ENCODE measurements at regions not wholly inside any gene's neighbourhood (a gene's known extent, or its start where the extent isn't known, plus 50 kb on each side); places are given as distances from the start of the nearest gene placed in this dataset.

GRCh38 chr13:75052616-75053015 lies 429.4 kb downstream of the TBC1D4 start:
- TF ChIP-seq CTCF (IDR thresholded peaks at IDR 0.05; ENCODE audit: low read length) (no peak), EZH2 (IDR thresholded peaks at IDR 0.05; ENCODE audit: borderline replicate concordance, low read length) (no peak)

Measured in OCI-LY1 (cell line).